GM19468 (cell line): ENCODE measurements at regions not wholly inside any gene's neighbourhood (a gene's known extent, or its start where the extent isn't known, plus 50 kb on each side); places are given as distances from the start of the nearest gene placed in this dataset.

Experiments
- ATAC-seq: cut with Tn5 transposase; IDR thresholded peaks from one replicate; pipeline ENCODE4 v1.9.1; 2021; ENCODE audit warnings: mild to moderate bottlenecking, moderate library complexity, moderate number of reproducible peaks; ENCODE audit not compliant: unreplicated experiment; ENCODE audit errors: extremely low read depth

DNA sequence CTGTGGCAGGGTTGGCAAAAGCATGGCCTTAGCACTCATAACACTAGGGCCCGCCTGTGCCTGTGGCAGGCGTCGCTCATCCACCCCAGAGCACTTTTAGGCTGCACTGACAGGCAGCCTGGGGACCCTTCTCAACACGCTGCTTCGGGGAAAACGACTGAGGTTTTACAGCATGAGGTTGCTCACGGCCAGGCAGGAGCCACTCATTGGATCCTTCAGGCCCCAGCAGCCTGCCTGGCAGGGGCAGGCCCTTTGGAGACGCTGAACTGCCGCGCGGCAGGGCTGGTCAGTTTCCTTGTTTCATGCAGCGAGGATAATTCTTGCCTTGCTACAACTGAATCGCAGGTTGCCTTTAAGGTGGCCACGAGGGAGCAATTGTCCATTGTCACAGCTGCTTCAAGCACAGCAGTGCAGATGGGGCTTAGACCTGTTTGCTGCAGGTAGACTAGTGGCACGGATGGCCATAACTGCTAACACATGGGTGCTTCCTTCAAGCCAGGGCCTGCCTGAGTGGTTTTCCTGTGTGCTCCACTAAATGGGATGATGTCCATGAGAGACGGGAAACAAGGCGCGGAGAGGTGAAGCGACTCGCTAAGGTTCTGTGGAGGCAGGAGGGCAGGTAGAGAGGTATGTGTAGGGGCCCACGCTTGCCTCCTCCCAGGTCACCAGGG lies 49.9 kb upstream of the HS6ST1 start:
- no peak for ATAC-seq

DNA sequence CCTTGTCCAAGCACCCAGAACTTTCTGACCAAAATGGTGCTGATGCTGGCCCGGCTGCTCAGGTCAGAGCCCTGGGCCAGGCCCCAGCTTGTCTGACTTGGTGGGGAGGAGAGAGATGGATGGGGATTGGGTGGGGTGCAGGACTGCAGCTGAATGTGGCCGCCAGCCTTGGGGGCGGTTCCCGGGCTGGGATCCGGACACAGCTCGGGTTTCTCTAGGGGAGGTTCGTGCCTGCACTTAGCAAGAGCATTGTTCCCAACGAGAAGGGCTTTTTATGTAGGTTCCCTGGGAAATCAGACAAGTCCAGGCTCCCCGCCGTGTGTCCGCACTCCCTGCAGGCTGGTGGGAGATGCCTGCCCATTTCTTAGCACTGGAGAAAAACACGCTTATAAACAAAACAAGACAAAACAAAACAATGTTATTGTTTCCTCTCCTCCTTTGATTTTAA lies 50.5 kb upstream of the HS6ST1 start:
- ATAC-seq, result no peak

DNA sequence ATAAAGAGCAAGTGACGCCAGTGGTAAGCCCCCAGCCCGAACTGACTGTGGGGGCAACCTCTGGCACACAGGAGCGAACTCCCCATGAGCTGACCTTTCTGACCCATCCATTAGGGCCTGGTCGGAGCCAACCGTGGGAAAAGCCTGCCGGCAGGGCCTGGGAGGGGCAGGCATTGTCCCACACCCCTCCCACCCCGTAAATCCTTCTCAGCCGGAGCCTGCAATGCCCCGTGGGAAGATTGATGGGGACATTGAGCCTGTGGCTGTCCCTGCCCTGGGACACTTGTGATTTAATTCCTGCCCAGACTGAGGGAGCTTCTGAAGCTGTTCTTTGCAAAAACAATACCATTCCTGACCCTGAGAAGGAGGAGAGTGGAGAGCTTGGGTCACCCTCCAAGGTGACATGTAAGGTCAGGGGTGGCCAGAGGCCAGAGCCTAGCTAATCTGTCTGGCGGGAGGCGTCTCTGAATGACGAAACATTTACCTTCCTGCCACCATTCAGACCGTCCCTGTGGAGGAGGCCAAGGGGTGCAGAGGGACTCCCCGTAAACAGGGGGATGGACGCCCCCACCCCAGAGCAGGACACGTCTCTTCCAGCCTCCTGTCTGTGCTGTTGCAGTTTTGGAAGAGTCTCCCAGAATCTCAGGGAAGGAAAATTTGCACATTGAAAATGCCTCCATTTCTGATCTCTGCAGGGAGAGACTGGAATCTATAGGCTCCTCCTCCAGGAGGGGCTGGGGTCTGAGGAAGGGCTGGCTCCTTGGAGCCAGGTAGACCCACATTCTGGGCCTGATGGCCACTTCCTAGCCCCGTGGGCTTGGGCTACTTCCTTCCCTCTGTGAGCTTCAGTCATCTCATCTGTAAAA lies 51.2 kb upstream of the HS6ST1 start:
- no peak for ATAC-seq

DNA sequence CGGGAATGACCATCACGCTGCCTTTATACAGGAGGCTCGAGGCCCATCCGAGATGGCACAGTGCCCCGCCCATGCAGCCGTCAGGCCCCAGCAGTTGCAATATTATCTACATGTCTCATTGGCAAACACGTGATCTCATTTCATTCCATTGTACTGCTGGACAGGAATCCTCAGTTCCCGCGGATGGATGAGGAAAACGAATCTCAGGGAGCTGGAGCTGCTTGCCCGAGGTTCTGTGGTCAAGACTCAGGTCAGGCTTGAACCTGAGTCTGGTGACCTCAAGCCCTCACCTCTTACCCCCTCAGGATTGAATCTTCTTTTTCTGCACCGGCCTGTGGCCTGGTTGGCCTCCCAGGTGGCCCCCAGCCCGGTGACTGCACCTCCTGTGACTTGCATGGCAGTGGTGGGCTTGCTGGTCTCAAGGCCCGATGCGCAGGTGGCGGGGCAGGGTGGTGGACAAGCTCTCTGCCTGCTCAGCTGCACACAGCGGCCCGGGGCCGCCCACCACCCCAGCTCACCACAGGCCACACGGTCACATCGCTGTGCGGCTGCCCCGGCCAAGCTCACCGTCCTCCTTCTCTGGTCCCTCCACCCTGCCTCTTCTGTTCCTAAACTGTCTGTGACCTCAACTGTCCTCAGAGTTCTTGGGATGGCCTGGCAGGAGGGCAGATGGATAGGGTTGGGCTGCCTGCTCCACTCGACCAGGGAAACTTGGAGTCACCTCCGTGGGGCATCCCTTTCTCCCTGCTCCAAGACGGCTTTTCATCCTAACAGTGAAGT lies 52.0 kb upstream of the HS6ST1 start:
- no peak for ATAC-seq

DNA sequence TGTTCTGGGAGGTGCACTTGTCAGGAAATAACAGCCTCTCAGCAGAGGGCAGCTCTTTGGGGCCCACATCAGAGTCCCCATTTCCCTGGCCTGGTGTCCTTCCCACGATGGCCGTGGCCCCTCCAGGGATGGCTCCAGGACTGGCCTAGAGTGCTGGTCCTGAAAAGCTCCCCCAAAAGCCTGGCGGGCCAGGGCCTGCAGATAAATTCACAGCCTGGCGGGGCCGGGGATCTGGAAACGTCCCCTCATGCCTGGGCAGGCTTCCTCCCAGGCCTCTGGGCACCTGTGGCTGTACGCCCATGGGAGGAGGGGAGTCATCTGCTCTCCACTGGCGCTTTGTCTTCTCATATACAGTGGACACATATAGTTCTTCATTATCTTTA lies 52.6 kb upstream of the HS6ST1 start:
- ATAC-seq, result no peak

DNA sequence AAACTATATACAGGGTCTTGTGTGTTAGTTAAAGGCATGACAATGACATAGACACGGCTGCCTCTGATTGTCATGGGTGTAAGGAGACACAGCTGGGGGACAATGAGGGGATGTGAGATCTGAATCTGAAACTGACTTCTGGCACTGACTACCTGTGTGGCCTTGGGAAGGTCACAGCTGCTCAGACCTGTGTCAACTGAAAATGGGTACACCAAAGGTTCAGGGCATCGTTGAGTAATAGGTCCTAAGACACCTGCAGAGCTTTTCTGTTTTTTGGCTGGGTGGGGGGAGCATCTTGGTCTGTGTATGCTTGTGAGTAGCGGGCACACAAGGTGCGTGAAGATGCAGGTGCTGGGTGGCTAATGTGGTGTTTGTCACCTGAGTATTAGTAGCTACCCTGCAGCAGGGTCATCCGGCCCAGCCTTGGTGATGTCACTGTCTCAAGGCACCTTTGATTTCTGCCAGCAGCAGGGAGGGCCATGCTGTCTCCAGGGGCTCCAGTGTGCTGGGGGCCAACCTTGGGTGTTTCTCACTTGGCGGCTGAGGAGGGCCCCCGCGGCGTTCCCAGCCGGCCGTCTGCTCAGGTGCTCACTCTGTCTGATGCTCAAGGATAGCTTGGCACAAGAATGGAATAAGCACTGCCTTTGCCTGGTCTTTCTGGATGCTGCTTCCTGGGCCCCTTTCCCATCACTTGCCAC lies 53.1 kb upstream of the HS6ST1 start:
- no peak for ATAC-seq

DNA sequence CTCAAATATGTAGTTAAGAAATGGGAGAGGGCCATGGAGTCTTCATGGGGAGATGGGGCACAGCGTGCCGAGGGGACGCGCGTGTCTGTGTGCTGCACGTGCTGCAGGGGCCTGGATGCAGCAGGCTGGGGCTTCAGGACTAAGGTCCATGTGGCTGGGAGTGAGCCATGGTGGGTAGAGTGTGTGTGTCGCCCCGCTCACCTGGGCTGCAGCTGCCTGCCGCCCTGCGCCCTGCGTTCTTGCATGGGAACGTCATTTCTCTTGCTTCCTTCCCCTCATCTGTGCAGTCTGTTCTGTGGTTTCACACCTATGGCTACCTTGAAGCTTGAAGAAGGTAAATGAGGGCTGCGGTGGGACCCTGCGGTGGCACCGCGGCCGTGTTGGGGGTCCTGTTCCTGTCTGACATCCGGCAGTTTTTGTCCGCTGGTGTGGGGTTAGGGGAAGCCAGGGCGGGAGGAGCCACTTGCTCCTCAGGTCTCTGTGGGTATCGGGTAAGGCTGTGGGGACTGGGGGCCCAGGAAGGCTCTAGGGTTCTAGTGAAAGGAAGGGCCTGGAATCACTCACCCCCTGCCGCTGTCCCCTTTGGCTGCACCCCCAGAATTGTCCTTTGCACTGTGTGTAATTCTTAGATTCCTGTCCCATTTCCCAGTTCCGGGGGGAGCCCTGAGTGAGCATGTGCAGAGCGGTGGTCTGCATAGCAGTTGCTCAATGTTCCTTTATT lies 54.1 kb upstream of the HS6ST1 start:
- ATAC-seq, result no peak

DNA sequence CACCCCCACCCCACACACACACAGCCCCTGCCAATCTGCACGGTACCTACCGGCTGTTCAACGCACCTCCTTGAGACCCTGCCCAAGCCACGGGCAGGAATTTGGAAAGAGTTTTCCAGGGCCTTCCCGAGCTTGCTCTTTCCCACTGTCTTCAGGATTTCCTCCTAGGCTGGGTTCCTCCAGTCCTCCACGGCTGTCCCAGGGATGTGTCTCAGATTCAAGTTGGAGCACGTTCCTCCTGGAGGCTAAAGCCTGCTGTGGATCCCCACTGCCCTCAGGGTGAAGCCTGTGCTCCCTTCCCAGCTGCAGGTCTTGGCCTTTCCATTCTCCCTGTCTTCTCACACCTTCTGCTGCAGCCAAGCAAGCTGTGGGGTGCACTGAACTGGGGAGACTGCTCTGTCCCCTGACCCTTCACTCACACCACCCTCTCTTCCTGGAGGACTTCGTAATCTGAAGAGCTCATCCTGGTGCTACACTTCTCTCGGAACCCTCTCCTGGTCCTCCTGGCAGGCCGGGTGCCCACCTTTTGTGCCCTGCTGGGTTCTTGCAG lies 54.9 kb upstream of the HS6ST1 start:
- ATAC-seq, result no peak

DNA sequence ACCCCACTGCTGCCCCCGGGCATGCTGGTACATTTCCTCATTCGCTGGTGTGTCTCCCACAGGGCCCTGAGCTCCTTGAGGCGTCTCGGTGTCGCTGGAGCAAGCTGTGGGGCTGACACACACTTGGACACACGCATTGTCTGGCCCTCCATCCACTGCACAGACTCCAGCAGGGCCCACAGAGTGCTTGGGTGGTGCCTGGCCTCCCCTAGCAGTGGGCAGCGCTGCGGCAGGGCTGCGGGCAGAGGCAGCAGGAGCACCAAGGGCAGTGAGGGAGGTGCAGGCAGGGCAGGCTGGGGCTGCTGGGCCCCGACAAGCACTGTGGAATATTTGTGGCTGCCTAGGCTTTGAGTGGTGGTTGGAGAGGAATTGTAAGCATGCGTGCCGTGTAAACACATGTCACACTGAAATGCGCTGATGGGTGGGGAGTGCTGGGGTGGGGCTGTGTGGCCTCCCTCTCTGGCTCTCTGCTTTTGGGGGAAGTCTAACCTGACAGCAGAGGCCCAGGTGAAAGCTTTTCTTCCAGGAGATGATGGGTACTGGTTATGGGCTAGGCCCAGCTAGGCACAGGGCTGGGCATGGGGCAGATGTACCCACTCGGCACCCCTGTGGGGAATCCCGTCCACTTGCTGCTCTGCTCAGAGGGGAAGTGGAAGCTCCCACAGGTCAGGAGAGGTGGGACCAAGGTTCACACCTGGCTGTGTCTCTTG lies 55.5 kb upstream of the HS6ST1 start:
- no peak for ATAC-seq

DNA sequence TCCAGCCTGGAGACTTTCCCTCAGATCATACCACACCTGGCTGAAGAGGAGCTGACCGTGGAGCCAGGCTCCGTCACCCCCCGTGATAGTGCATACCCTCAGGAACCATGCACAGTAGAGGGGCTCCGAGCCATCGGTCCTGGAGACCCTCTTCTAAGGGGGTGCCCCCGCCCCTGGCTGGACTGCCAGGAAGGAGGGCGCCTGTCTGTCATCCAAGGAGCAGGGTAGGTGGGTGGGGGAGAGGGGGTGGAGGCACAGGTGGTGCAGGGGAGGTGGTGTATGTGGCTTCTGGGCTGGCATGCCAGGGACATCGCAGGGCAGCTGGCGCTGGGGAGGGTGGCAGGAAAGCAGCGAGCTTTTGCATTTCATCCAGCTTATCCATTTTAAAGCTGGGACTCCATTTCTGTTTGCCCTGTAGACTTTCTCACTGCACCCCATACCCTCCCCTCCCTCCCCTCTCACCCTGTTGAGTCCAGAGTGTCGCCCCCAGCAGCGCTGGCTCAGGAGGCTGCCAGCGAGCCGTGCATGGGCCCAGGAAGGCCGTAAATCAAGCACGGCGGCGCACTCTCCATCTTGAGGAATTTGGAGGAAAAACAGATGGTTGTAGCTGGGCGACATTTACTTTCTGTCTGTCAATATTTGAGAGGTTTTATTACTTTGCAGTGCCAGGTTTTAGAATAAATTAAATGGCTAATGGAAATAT lies 56.2 kb upstream of the HS6ST1 start:
- no peak for ATAC-seq

DNA sequence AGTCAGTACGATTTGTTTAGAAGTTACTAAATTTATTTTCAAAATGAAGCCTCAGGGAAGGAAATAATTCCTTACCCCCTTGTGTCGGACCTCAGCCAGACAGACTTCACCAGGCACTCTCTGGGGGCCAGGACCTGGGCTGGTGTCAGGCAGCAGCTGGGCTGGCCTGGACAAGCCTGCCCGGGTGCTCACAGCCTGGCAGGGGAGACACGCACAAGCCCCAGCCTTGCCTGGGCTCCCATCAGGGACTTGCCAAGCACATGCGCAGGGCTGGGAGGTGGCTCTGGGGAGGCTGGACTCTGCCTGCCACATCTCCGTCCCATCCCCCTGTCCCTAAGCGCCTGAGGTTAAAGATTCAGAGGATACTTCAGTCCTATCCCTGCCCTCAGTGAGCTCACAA lies 56.8 kb upstream of the HS6ST1 start:
- no peak for ATAC-seq

DNA sequence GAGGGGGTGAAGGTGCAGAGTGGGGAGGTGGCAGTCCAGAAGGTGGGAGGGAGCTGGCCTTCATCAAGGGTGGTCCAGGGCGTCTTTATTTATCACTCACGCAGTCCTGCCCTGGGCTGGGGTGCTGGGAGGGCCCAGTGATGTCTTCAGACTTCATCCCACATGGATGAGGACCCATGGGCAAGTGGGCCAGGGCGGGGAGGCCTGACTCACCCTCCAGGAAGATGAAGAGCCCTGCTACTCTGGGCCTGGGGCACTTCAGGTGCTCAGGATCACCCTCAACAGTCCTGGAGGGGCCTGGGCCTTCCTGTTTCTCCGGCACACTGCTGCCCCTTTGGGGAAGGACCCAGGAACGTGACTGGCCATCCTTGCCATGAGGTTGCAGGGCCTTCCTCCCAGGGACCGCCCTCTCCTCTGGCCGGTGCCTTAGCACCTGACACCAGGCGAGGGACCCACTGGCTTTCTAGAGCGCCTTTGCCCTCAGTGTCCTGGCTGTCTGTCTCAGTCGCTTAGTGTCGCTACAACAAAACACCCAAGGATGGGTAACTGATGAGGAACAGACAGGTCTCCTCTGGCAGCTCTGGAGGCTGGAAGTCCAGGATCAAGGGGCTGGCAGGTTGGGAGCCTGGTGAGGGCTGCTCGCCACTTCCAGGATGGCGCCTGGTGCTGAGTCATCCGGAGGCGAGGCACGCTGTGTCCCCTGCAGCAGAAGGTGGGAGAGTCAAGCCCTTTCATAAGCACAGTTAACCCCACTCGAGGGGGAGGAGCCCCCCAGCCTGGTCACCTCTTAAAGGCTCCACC lies 57.8 kb upstream of the HS6ST1 start:
- no peak for ATAC-seq

DNA sequence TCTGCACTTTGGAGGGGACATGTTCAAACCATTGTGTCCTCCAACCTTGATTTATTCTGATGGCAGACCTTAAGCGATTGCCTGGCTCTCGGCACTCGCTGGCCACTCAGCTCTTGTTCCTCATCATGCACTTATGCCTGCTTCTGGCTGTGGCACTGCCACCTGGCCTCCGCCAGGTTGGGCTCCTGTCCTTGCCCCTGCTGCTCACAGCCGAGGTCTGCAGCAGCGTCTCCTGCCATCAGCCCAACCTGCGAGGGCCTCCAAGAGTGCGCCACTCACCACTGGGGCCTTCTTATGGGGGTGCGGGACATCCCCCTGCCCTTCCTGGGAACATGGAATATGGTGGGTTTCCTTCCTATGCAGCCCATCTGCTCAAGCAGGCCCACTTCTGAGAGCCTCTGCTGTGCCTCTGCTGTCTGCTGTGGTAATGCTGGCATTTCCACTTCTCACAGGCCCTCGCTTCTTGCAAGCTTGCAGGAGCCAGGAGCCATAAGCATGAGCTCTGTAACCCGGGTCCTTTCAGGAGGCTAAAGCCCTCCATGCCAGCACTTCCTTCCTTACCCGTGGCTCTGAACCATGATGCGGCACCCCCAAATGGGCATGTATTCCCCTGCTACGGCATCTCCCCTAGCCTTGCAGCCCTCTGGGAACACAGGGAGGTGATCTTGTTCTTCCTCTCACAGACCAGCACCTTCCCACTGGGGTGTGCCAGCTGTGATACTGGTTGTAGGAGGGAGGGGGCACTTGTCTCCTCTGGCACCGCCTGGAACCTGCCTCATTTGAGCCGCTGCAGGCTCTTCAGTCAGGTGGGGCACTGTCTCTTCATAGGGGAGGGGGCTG lies 58.6 kb upstream of the HS6ST1 start:
- no peak for ATAC-seq

DNA sequence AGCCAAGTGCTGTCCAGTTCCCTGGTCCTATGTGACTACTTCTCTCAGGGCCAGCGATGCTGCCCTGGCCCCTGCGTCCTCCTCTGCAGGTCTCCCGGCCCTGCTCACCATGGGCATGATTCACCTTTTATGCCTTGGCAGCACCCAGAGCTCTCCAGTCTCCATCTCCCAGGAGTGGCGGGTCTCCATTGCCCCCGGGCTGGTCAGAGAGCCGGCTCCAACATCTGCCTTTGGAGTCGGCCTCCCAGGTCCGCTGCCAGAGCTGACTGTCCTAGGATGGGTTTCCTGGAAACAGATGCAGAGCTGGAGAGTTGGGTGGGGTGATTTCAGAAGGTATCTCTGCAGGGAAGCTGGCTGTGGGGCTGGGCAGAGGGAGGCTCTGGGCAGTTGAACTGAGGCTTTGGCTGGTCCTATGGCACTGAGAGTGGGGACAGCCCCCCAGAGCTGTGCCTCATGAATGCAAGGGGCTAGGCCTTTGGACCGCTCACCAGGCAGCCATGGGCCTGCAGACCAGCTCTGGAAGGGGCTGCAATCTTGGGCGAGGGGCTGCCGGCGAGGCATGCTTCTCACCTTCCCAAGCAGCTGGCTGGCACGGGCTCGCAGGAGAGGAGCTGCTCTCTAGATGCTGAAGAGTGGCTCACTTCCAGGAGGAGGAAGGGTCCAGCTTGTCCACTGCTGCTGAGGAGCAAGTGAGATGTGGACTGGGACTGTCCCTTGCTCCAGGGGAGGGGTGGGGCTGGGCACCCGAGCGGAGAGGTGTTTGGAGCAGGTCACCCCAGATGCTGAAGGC lies 59.8 kb upstream of the HS6ST1 start:
- ATAC-seq, result no peak

DNA sequence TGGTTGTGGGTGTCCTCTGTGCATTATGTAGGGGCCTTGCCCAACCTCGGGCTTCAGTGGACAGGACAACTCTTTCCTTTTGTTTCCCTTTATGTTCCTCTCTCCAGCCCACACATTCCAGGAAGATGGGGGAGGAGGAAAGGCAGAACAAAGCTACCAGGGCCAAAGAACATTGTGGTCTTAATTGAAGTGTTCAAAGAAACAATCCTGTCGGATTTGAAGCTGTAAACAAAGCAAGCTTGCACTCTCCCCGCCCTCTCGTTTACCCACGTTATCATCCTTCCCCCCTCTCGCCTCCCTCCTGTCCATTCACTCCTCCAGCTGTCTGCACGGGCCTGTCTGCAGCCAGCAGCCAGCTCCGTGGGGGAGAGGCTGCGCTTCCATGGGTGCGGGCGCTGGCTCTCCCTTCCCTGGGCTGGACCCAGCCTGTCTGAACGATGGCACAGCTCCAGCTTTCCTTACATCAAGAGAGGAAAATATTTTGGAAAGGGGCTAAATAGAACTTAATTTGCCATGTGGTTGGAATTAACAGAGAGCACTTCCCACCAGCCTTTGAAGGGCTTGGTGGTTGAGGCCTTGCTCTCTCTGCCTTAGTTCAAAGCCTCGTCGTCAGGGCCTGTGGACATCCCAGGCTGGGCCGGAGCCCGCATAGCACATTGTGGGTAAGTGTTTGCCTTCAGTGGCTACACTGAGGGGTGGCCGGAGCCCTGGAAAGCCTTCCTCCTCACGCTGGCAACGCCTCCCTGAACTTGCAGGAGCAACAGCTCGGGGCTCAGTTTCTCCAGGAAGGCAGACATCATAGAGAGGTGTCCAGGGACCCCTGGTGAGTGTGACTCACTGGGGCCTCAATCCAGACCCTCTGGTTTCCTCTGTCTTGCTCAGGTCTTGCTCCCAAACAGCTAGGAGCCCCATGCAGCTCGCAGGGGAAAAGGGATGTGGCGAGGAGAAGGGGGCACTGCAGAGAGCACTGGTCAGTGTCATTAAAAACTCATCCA lies 60.6 kb upstream of the HS6ST1 start:
- no peak for ATAC-seq
